MCF 10A (cell line): ENCODE measurements at regions not wholly inside any gene's neighbourhood (a gene's known extent, or its start where the extent isn't known, plus 50 kb on each side); places are given as distances from the start of the nearest gene placed in this dataset.

ENCODE experiments used
- BruUV-seq: library from RNA; stranded (reverse); fragments of 400-500 nt; replicated peaks from 2 replicates; lab custom pipeline; 2021; lab: Mats Ljungman, UMichigan
- CTCF ChIA-PET: fragments of 300-600 bp; sonication (Branson Sonifier 250); formaldehyde crosslinking; extraction: SDS; loops from one replicate; lab custom pipeline; 2021; ENCODE audit warnings: antibody characterized with exemption, inconsistent platforms; lab: Yijun Ruan, JAX
- POLR2A ChIA-PET: fragments of 300-600, 350-650 bp; sonication (Branson Sonifier 250); formaldehyde crosslinking; extraction: SDS; loops from one replicate; lab custom pipeline; 2020; ENCODE audit warnings: antibody characterized with exemption, inconsistent platforms; lab: Yijun Ruan, JAX
- DNase-seq: peaks from one replicate; pipeline ENCODE4 v3.0.0-alpha.2; 2018; ENCODE audit not compliant: unreplicated experiment
- H3K27ac Mint-ChIP-seq: one replicate; pipeline ENCODE4 v1.8.0; 2022; ENCODE audit warnings: mild to moderate bottlenecking, low read depth, mixed read lengths; ENCODE audit not compliant: unreplicated experiment
- H3K27me3 Mint-ChIP-seq: one replicate; pipeline ENCODE4 v1.8.0; 2022; ENCODE audit warnings: mixed read lengths; ENCODE audit not compliant: insufficient read depth, unreplicated experiment
- H3K36me3 Mint-ChIP-seq: one replicate; pipeline ENCODE4 v1.8.0; 2022; ENCODE audit warnings: mild to moderate bottlenecking, moderate library complexity, mixed read lengths; ENCODE audit not compliant: insufficient read depth, unreplicated experiment
- H3K4me1 Mint-ChIP-seq: one replicate; pipeline ENCODE4 v1.8.0; 2022; ENCODE audit warnings: mixed read lengths; ENCODE audit not compliant: insufficient read depth, unreplicated experiment
- H3K4me3 Mint-ChIP-seq: one replicate; pipeline ENCODE4 v1.8.0; 2022; ENCODE audit warnings: mild to moderate bottlenecking, moderate library complexity, mixed read lengths; ENCODE audit not compliant: unreplicated experiment
- H3K9me3 Mint-ChIP-seq: one replicate; pipeline ENCODE4 v1.8.0; 2022; ENCODE audit warnings: mixed read lengths; ENCODE audit not compliant: unreplicated experiment
- intact Hi-C: fragments of 100-400 bp; cut with micrococcal nuclease; formaldehyde crosslinking; loops from 2 replicates; pipeline ENCODE4 v1.14.1; 2022
- TF ChIP-seq, protein P1 (sequence below): fragments of 200-600 bp; IDR thresholded peaks from one replicate; pipeline ENCODE4 v1.8.0; 2022; ENCODE audit warnings: antibody characterized with exemption, mild to moderate bottlenecking; ENCODE audit not compliant: unreplicated experiment

GRCh38 chr10:131678171-131678570, 222.6 kb upstream of the PPP2R2D start:
- intact Hi-C loops = no loop called here
- CTCF ChIA-PET = interaction anchor here (0.8 kb wide), 1 partner anchor 559 kb away, joined by 3 read pairs; no protein-coding TSS in a partner anchor
- peaks cover 21% of the 10 kb centered on the region for H3K9me3 Mint-ChIP-seq
- H3K4me1 Mint-ChIP-seq = no peaks in the 10 kb centered on the region
- H3K36me3 Mint-ChIP-seq = no peaks in the 10 kb centered on the region
- no peak for DNase-seq
- POLR2A ChIA-PET = no interaction called here
- no peak overlapping the region for H3K4me3 Mint-ChIP-seq
- no peaks in the 10 kb centered on the region for H3K27me3 Mint-ChIP-seq
- no peak overlapping the region for H3K27ac Mint-ChIP-seq
- TF ChIP-seq, protein P1, sequence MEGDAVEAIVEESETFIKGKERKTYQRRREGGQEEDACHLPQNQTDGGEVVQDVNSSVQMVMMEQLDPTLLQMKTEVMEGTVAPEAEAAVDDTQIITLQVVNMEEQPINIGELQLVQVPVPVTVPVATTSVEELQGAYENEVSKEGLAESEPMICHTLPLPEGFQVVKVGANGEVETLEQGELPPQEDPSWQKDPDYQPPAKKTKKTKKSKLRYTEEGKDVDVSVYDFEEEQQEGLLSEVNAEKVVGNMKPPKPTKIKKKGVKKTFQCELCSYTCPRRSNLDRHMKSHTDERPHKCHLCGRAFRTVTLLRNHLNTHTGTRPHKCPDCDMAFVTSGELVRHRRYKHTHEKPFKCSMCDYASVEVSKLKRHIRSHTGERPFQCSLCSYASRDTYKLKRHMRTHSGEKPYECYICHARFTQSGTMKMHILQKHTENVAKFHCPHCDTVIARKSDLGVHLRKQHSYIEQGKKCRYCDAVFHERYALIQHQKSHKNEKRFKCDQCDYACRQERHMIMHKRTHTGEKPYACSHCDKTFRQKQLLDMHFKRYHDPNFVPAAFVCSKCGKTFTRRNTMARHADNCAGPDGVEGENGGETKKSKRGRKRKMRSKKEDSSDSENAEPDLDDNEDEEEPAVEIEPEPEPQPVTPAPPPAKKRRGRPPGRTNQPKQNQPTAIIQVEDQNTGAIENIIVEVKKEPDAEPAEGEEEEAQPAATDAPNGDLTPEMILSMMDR = no peak
- no TSS peak for BruUV-seq

GRCh38 chr10:131678613-131679012, 222.2 kb upstream of the PPP2R2D start:
- H3K27me3 Mint-ChIP-seq = no peaks in the 10 kb centered on the region

GRCh38 chr10:131679926-131680325, 220.9 kb upstream of the PPP2R2D start:
- ChIA-PET POLR2A (no interaction called here), CTCF (no interaction called here)
- Mint-ChIP-seq H3K9me3 (peaks cover 11% of the 10 kb centered on the region), H3K36me3 (no peaks in the 10 kb centered on the region), H3K4me1 (no peaks in the 10 kb centered on the region), H3K27me3 (no peaks in the 10 kb centered on the region), H3K27ac (no peak overlapping the region), H3K4me3 (no peak overlapping the region)
- DNase-seq = no peak
- intact Hi-C loops = no loop called here
- TF ChIP-seq, protein P1 = no peak
- no TSS peak for BruUV-seq

More at GRCh38 chr10:131678613-131679012, 222.2 kb upstream of the PPP2R2D start:
- no TSS peak for BruUV-seq
- peaks cover 17% of the 10 kb centered on the region for H3K9me3 Mint-ChIP-seq
- no peak for DNase-seq
- POLR2A ChIA-PET = no interaction called here
- CTCF ChIA-PET = no interaction called here
- no peaks in the 10 kb centered on the region for H3K36me3 Mint-ChIP-seq
- H3K4me3 Mint-ChIP-seq = no peak overlapping the region
- intact Hi-C loops = no loop called here
- no peaks in the 10 kb centered on the region for H3K4me1 Mint-ChIP-seq
- TF ChIP-seq, protein P1 = no peak
- H3K27ac Mint-ChIP-seq = no peak overlapping the region

- H3K27ac Mint-ChIP-seq = no peak overlapping the region
- no peaks in the 10 kb centered on the region for H3K4me1 Mint-ChIP-seq
- intact Hi-C loops = no loop called here
- DNase-seq = no peak
- ChIA-PET CTCF (no interaction called here), POLR2A (no interaction called here)
- H3K9me3 Mint-ChIP-seq = peaks cover 8% of the 10 kb centered on the region
- BruUV-seq = no TSS peak
- H3K27me3 Mint-ChIP-seq = no peaks in the 10 kb centered on the region
- TF ChIP-seq, protein P1 = no peak
- H3K36me3 Mint-ChIP-seq = no peaks in the 10 kb centered on the region
- no peak overlapping the region for H3K4me3 Mint-ChIP-seq
These were observed 219.7 kb upstream of the PPP2R2D start for GRCh38 chr10:131681122-131681521.
